Fibroblast of lung (primary cell): ENCODE measurements at regions not wholly inside any gene's neighbourhood (a gene's known extent, or its start where the extent isn't known, plus 50 kb on each side); places are given as distances from the start of the nearest gene placed in this dataset.

Source experiments
- EZH2 ChIP-seq: IDR thresholded peaks from 2 replicates; pipeline ENCODE4 v1.5.1; 2012; ENCODE audit warnings: low read length, control low read depth, mild to moderate bottlenecking; ENCODE audit errors: missing control alignments
- TF ChIP-seq, protein P1 (sequence below), 2 donors: IDR thresholded peaks in 1 of 2; conservative IDR thresholded peaks in 1 of 2; 1 replicate in 1 of 2; 2 replicates in 1 of 2; pipeline ENCODE4 v1.5.1; 2011 to 2012; ENCODE audit warnings: low read length in 2 of 2, control low read depth in 1 of 2, inconsistent platforms in 1 of 2, low read depth in 1 of 2, mild to moderate bottlenecking in 1 of 2

DNA sequence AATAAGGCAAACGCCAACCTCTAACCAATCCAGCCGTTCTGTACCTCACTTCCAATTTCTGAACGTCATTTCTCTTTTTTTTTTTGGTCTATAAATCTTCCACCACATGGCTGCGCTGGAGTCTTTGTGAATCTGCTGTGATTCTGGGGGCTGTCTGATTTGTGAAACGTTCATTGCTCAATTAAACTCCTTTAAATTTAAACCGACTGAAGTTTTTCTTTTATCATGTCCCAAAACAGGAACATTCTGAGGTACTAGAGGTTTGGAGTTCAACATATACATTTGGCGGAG is 65.5 kb upstream of the BACH1 start:
- TF ChIP-seq, protein P1, sequence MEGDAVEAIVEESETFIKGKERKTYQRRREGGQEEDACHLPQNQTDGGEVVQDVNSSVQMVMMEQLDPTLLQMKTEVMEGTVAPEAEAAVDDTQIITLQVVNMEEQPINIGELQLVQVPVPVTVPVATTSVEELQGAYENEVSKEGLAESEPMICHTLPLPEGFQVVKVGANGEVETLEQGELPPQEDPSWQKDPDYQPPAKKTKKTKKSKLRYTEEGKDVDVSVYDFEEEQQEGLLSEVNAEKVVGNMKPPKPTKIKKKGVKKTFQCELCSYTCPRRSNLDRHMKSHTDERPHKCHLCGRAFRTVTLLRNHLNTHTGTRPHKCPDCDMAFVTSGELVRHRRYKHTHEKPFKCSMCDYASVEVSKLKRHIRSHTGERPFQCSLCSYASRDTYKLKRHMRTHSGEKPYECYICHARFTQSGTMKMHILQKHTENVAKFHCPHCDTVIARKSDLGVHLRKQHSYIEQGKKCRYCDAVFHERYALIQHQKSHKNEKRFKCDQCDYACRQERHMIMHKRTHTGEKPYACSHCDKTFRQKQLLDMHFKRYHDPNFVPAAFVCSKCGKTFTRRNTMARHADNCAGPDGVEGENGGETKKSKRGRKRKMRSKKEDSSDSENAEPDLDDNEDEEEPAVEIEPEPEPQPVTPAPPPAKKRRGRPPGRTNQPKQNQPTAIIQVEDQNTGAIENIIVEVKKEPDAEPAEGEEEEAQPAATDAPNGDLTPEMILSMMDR (conservative IDR thresholded peaks at IDR 0.05 in 1 of 2, IDR thresholded peaks at IDR 0.05 in 1 of 2; ENCODE audit: low read depth in 1 of 2, low read length in 2 of 2) = no peak
- no peak for TF ChIP-seq EZH2
